GM12864 (cell line): ENCODE measurements at regions not wholly inside any gene's neighbourhood (a gene's known extent, or its start where the extent isn't known, plus 50 kb on each side); places are given as distances from the start of the nearest gene placed in this dataset.

ENCODE experiments used
- DNase-seq: peaks from one replicate; pipeline ENCODE4 v3.0.0-alpha.2; 2011; ENCODE audit warnings: low read depth
- H3K4me3 ChIP-seq: 2 replicates; pipeline ENCODE4 v1.5.1; 2011; ENCODE audit warnings: mild to moderate bottlenecking, low read depth, low read length, control low read depth
- CTCF ChIP-seq: IDR thresholded peaks from 2 replicates; pipeline ENCODE4 v1.5.1; 2011; ENCODE audit warnings: low read depth, mild to moderate bottlenecking, moderate library complexity, low read length, control low read depth, inconsistent platforms; ENCODE audit errors: missing control alignments

GRCh38 chr18:27785815-27786471, 391.0 kb downstream of the CDH2 start:
- H3K4me3 ChIP-seq, result no peak overlapping the region
- TF ChIP-seq CTCF, result no peak
- DNase-seq, result no peak

GRCh38 chr18:27780061-27780745, 396.7 kb downstream of the CDH2 start:
- no peak for DNase-seq
- no peak overlapping the region for H3K4me3 ChIP-seq
- no peak for TF ChIP-seq CTCF

DNA sequence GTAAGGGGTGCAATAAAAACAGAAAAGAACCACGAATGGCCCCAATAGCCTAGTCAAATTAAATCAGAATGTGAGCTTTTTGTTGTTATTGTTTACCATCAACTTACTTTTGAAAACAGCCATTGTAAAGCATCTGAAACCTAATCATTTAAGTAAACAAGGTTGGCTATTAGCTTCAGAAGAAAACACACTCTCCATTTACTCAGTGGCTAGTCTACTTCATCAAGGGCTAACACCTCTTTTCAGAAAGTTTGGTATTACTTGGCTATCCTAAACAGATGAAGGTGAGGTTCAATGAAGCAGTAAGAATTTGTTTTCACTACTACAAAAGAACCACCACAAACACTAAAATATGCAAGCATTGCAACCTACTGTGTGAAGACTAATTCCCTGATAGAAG, 398.0 kb downstream of the CDH2 start:
- H3K4me3 ChIP-seq, result no peak overlapping the region
- no peak for TF ChIP-seq CTCF
- DNase-seq, result no peak

- no peak overlapping the region for H3K4me3 ChIP-seq
- no peak for TF ChIP-seq CTCF
- no peak for DNase-seq
Observed at GRCh38 chr18:27778441-27778840, 398.5 kb downstream of the CDH2 start.

DNA sequence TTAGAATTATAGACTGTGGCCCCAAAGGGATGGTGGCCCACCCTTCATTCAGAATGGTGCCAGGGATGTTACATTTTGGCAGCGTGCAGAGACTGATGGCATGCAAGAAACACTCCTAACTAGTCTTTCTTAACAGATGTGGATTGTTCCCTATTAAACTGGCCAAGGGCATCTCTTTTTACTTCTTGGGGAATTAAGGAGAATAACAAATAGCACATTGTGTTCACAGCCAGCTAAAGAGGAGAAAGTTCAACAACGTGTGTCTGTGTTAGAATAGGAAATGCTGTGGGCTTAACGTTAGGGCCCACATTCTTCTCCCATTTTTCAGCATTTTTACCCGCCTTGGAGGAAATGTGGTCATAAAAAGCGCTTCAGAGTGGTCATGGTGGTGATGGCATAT, 404.8 kb downstream of the CDH2 start:
- no peak for DNase-seq
- H3K4me3 ChIP-seq, result no peak overlapping the region
- no peak for TF ChIP-seq CTCF

- no peak overlapping the region for H3K4me3 ChIP-seq
- no peak for TF ChIP-seq CTCF
- no peak for DNase-seq
Observed at GRCh38 chr18:27771571-27771970, 405.4 kb downstream of the CDH2 start.

DNA sequence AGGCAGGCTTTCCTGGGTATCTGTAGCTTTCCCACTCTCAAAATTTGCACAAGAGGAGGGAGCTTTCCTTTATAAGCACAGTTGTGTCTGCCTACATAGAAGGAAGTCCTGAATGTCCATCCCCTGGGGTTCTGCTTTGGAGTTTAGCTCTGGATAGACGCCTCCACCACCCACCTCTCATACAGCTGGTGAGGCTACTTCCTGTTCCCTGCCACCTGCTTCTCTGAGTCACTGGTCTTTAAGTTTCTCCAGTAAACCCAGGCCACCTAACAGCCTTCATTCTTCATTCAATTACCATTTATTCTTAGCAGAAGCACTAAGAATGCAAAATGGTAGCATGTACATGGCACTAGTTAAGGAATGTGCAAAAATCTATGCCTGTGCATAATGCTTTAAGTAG, 407.8 kb downstream of the CDH2 start:
- no peak overlapping the region for H3K4me3 ChIP-seq
- DNase-seq, result no peak
- TF ChIP-seq CTCF, result no peak
